HG03135 (cell line): ENCODE measurements at regions not wholly inside any gene's neighbourhood (a gene's known extent, or its start where the extent isn't known, plus 50 kb on each side); places are given as distances from the start of the nearest gene placed in this dataset.

Experiments used
- ATAC-seq: cut with Tn5 transposase; IDR thresholded peaks from one replicate; pipeline ENCODE4 v1.9.1; 2021; ENCODE audit warnings: mild to moderate bottlenecking, moderate library complexity; ENCODE audit not compliant: unreplicated experiment

- ATAC-seq: no peak
Measured at GRCh38 chr3:150104564-150104963, 133.9 kb upstream of the PFN2 start.

GRCh38 chr3:150101016-150101415 lies 130.3 kb upstream of the PFN2 start:
- ATAC-seq: no peak

GRCh38 chr3:150098621-150099020 lies 127.9 kb upstream of the PFN2 start:
- ATAC-seq: no peak

- no peak for ATAC-seq
Measured at GRCh38 chr3:150097588-150097890, 126.8 kb upstream of the PFN2 start.

- no peak for ATAC-seq
Measured at GRCh38 chr3:150096700-150097587, 126.2 kb upstream of the PFN2 start.

GRCh38 chr3:150094150-150094933 lies 123.6 kb upstream of the PFN2 start:
- no peak for ATAC-seq

- ATAC-seq: no peak
Measured at GRCh38 chr3:150091626-150092025, 120.9 kb upstream of the PFN2 start.

- ATAC-seq: no peak
Measured at GRCh38 chr3:150090877-150091276, 120.2 kb upstream of the PFN2 start.

- ATAC-seq: no peak
Measured at GRCh38 chr3:150090006-150090405, 119.3 kb upstream of the PFN2 start.

- no peak for ATAC-seq
Measured at GRCh38 chr3:150084128-150084527, 113.4 kb upstream of the PFN2 start.

- no peak for ATAC-seq
Measured at GRCh38 chr3:150083655-150084042, 113.0 kb upstream of the PFN2 start.

- ATAC-seq: no peak
Measured at GRCh38 chr3:150082898-150083654, 112.4 kb upstream of the PFN2 start.

- no peak for ATAC-seq
Measured at GRCh38 chr3:150081084-150081483, 110.4 kb upstream of the PFN2 start.

- no peak for ATAC-seq
Measured at GRCh38 chr3:150080058-150080730, 109.5 kb upstream of the PFN2 start.

- no peak for ATAC-seq
Measured at GRCh38 chr3:150079029-150079739, 108.5 kb upstream of the PFN2 start.

- ATAC-seq: no peak
Measured at GRCh38 chr3:150077581-150078247, 107.0 kb upstream of the PFN2 start.

GRCh38 chr3:150077107-150077506 lies 106.4 kb upstream of the PFN2 start:
- no peak for ATAC-seq

- no peak for ATAC-seq
Measured at GRCh38 chr3:150076443-150076842, 105.7 kb upstream of the PFN2 start.

- ATAC-seq: no peak
Measured at GRCh38 chr3:150075417-150075865, 104.7 kb upstream of the PFN2 start.
